Uterus (tissue), 3 donors: ENCODE measurements at regions not wholly inside any gene's neighbourhood (a gene's known extent, or its start where the extent isn't known, plus 50 kb on each side); places are given as distances from the start of the nearest gene placed in this dataset.
A peak's percentile ranks its signal among the peaks of the same experiment; 100 is the strongest.

Experiments
- DNase-seq, 2 donors: peaks; one replicate each; pipeline ENCODE4 v3.0.0-alpha.2; 2019 to 2020
- H3K27ac ChIP-seq, 2 donors: fragments of 200-600 bp; sonication (generic); 1 replicate in 1 of 2; 2 replicates in 1 of 2; pipeline ENCODE4 v1.5.1; 2016 to 2018
- H3K27me3 ChIP-seq, 2 donors: fragments of 200-600 bp; sonication (generic); one replicate each; pipeline ENCODE4 v1.5.1; 2018 to 2019; ENCODE audit warnings: control low read depth in 1 of 2
- H3K36me3 ChIP-seq, 2 donors: fragments of 200-600 bp; sonication (generic); one replicate each; pipeline ENCODE4 v1.5.1; 2019; ENCODE audit warnings: control low read depth in 1 of 2
- H3K4me1 ChIP-seq, 2 donors: fragments of 200-600 bp; sonication (generic); one replicate each; pipeline ENCODE4 v1.5.1; 2018 to 2019; ENCODE audit warnings: control low read depth in 1 of 2
- H3K4me3 ChIP-seq, 2 donors: fragments of 200-600 bp; sonication (generic); 1 replicate in 1 of 2; 2 replicates in 1 of 2; pipeline ENCODE4 v1.5.1; 2018 to 2019; ENCODE audit warnings: mild to moderate bottlenecking in 1 of 2
- H3K9me3 ChIP-seq, 2 donors: fragments of 200-600 bp; sonication (generic); one replicate each; pipeline ENCODE4 v1.5.1; 2019; ENCODE audit warnings: control low read depth in 1 of 2
- POLR2A ChIP-seq, 2 donors: fragments of 450-650 bp; IDR thresholded peaks; one replicate each; pipeline ENCODE4 v1.6.1; 2016; ENCODE audit warnings: antibody characterized with exemption in 2 of 2, mild to moderate bottlenecking in 1 of 2, moderate library complexity in 1 of 2
- intact Hi-C: fragments of 100-400 bp; cut with DNase I; formaldehyde crosslinking; loops from one replicate; pipeline ENCODE4 v1.15.1; 2023; ENCODE audit warnings: low total_unique reads
- TF ChIP-seq, protein P1 (sequence below), 4 experiments: fragments of 200-600 bp in 2 of 4; fragments of 450-650 bp in 2 of 4; sonication (generic) in 2 of 4; IDR thresholded peaks; one replicate each; pipeline ENCODE4 v1.5.1; 2016 to 2019; ENCODE audit warnings: antibody characterized with exemption in 4 of 4, mild to moderate bottlenecking in 2 of 4, moderate library complexity in 1 of 4
- donor health status: DM: yes; HTN: yes; CAD: no.

DNA sequence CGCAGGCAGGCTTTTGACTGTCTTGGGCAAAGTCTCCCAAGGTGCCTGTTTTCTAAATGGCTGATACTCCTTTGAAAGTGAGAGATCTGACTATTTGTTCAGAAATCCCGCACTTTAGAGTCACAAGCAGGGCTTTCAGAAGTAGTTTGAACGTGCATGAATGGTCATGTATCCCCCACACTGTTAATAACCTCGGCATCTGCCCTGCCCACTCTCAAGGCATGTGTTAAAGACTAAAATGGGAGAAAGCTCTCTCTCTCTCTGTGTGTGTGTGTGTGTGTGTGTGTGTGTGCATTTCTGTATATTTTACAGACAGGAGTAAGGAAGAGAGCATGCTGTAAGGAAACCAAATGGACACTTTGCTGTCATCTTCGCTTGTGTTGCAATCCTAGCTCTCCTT lies 163.7 kb downstream of the MAF start:
- Histone ChIP-seq H3K36me3 (no peaks in the 10 kb centered on the region), H3K9me3 (no peaks in the 10 kb centered on the region), H3K4me3 (no peak overlapping the region), H3K27me3 (no peaks in the 10 kb centered on the region), H3K27ac (no peak overlapping the region), H3K4me1 (no peaks in the 10 kb centered on the region)
- no peak for TF ChIP-seq POLR2A (IDR thresholded peaks at IDR 0.05)
- DNase-seq = no peak
- intact Hi-C loops = no loop called here

DNA sequence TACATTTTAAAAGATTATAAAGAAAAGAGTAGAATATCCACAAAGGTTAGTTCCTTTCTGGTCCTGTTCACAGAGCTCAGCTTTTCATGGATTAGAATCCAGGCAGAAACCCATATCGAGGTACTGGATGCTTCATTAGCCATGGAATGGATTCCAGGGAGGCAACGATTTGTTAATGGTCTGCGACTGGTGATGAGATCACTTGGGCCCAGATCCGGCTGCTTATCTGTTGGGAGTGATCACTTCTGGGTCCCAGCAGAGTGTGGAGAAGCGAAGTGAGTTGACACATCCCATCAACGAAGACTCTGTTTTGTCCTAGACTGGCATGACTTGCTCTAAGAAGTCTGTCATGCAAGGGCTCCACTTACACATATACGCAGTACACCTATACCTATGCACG lies 165.8 kb downstream of the MAF start:
- no peak for TF ChIP-seq POLR2A (IDR thresholded peaks at IDR 0.05)
- TF ChIP-seq, protein P1, sequence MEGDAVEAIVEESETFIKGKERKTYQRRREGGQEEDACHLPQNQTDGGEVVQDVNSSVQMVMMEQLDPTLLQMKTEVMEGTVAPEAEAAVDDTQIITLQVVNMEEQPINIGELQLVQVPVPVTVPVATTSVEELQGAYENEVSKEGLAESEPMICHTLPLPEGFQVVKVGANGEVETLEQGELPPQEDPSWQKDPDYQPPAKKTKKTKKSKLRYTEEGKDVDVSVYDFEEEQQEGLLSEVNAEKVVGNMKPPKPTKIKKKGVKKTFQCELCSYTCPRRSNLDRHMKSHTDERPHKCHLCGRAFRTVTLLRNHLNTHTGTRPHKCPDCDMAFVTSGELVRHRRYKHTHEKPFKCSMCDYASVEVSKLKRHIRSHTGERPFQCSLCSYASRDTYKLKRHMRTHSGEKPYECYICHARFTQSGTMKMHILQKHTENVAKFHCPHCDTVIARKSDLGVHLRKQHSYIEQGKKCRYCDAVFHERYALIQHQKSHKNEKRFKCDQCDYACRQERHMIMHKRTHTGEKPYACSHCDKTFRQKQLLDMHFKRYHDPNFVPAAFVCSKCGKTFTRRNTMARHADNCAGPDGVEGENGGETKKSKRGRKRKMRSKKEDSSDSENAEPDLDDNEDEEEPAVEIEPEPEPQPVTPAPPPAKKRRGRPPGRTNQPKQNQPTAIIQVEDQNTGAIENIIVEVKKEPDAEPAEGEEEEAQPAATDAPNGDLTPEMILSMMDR (IDR thresholded peaks at IDR 0.05) = no peak
- intact Hi-C loops = no loop called here
- DNase-seq = no peak
- Histone ChIP-seq H3K4me1 (peaks cover 0 to 3% of the 10 kb centered on the region in 2 donors), H3K4me3 (no peak overlapping the region), H3K9me3 (no peaks in the 10 kb centered on the region), H3K27me3 (no peaks in the 10 kb centered on the region), H3K27ac (no peak overlapping the region), H3K36me3 (no peaks in the 10 kb centered on the region)

DNA sequence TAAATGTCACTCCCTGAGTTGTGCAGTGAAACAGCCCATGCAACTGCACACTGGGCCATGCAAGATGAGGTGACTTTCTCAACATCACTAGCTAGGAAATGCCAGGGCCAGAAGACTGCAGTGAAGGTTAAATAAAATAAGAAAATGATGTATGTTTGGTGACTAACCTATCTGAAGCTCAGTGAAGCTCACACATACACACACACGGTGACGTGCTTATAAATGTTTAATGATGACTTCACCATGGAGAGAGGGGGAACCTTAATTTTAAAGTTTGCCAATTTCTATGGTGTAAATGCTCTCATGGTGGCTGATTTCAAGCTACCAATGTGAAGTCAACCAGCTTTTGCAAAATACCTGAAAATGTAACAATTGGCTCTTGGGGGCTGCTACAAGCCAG lies 166.4 kb downstream of the MAF start:
- H3K27ac ChIP-seq = no peak overlapping the region
- H3K9me3 ChIP-seq = no peaks in the 10 kb centered on the region
- DNase-seq = no peak
- intact Hi-C loops = no loop called here
- H3K4me1 ChIP-seq = peaks cover 0 to 3% of the 10 kb centered on the region in 2 donors
- no peak overlapping the region for H3K4me3 ChIP-seq
- no peaks in the 10 kb centered on the region for H3K27me3 ChIP-seq
- TF ChIP-seq, protein P1 (IDR thresholded peaks at IDR 0.05) = no peak
- no peak for TF ChIP-seq POLR2A (IDR thresholded peaks at IDR 0.05)
- H3K36me3 ChIP-seq = no peaks in the 10 kb centered on the region

DNA sequence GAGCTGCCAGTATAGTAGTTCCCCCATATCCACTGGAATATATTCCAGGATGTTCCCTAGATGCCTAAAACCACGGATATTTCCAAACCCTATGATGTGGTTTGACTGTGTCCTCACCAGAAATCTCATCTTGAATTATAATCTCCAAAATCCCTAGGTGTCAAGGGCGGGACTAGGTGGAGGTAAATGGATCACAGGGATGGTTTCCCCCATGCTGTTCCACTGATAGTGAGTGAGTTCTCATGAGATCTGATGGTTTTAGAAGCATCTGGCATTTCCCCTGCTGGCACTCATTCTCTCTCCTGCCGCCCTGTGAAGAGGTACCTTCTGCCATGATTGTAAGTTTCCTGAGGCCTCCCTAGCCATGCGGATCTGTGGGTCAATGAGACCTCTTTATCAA lies 168.6 kb downstream of the MAF start:
- intact Hi-C loops = no loop called here
- H3K36me3 ChIP-seq = no peaks in the 10 kb centered on the region

DNA sequence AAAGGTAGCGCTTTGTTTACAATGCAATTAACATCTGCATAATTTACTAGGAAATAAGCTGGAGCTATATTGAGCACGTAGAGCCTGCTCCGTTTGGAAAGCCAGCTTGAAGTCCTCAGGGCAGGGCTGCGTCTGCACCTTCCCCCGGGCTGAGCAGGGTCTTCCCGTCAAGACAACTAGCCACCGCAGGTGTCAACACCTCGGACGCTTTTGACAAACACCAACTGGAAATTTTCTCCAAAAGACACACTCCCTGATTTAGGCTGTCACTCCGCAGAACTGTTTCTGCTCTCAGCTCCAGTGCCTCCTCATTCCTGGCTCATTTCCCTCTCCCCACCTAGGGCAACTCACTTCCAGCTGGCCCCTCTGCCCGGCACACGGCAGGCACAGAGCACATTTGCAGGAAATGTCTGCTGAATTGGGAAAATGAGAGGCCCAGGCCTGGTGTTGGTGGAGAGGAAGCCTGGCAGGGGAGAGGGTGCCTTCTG lies 170.3 kb downstream of the MAF start:
- no peak for DNase-seq
- TF ChIP-seq POLR2A (IDR thresholded peaks at IDR 0.05) = no peak
- TF ChIP-seq, protein P1 (IDR thresholded peaks at IDR 0.05) = no peak
- Histone ChIP-seq H3K36me3 (no peaks in the 10 kb centered on the region), H3K27ac (peak overlapping the region; percentile 40 to 51), H3K27me3 (no peaks in the 10 kb centered on the region), H3K9me3 (no peaks in the 10 kb centered on the region), H3K4me1 (peaks cover 0 to 3% of the 10 kb centered on the region in 2 donors), H3K4me3 (no peak overlapping the region)
- intact Hi-C loops = no loop called here

More for the DNA sequence above, 168.6 kb downstream of the MAF start:
- Histone ChIP-seq H3K27ac (no peak overlapping the region), H3K4me3 (no peak overlapping the region), H3K4me1 (peaks cover 0 to 3% of the 10 kb centered on the region in 2 donors), H3K27me3 (no peaks in the 10 kb centered on the region), H3K9me3 (no peaks in the 10 kb centered on the region)
- no peak for DNase-seq
- no peak for TF ChIP-seq POLR2A (IDR thresholded peaks at IDR 0.05)
- TF ChIP-seq, protein P1 (IDR thresholded peaks at IDR 0.05) = no peak
